HEK293 (cell line): ENCODE measurements at regions not wholly inside any gene's neighbourhood (a gene's known extent, or its start where the extent isn't known, plus 50 kb on each side); places are given as distances from the start of the nearest gene placed in this dataset.
A peak's percentile ranks its signal among the peaks of the same experiment; 100 is the strongest.

Experiments
- CTCF ChIA-PET: fragments of 350-600 bp; formaldehyde crosslinking; extraction: SDS; loops from one replicate; lab custom pipeline; 2021; ENCODE audit warnings: antibody characterized with exemption; lab: Yijun Ruan, JAX
- POLR2A ChIA-PET: fragments of 300-600 bp; formaldehyde crosslinking; extraction: SDS; loops from one replicate; lab custom pipeline; 2020; ENCODE audit warnings: antibody characterized with exemption, inconsistent platforms; lab: Yijun Ruan, JAX
- H3K27ac ChIP-seq: fragments of 200-500 bp; sonication (Bioruptor generic); 2 replicates; pipeline ENCODE4 v1.5.1; 2014; ENCODE audit warnings: low read depth, low read length, control low read depth, inconsistent platforms; ENCODE audit errors: extremely low read depth
- H3K36me3 ChIP-seq, 2 experiments: fragments of 200-500 bp in 1 of 2; sonication (Bioruptor generic) in 1 of 2; 1 replicate in 1 of 2; 2 replicates in 1 of 2; pipeline ENCODE4 v1.5.1; 2014 to 2017; ENCODE audit warnings: inconsistent platforms in 2 of 2, low read length in 2 of 2; ENCODE audit not compliant: control insufficient read depth in 2 of 2, insufficient read depth in 1 of 2
- H3K4me1 ChIP-seq: fragments of 200-500 bp; sonication (Bioruptor generic); 2 replicates; pipeline ENCODE4 v1.5.1; 2014; ENCODE audit warnings: mild to moderate bottlenecking, low read length, inconsistent platforms; ENCODE audit not compliant: control insufficient read depth, insufficient read depth
- H3K4me3 ChIP-seq: 2 replicates; pipeline ENCODE4 v1.5.1; 2011; ENCODE audit warnings: low read depth, mild to moderate bottlenecking, control low read depth, low read length, moderate library complexity
- H3K9me3 ChIP-seq: fragments of 200-500 bp; sonication (Bioruptor generic); 2 replicates; pipeline ENCODE4 v1.5.1; 2014; ENCODE audit warnings: low read depth, low read length, inconsistent platforms; ENCODE audit not compliant: control insufficient read depth, insufficient read depth
- ELK4 ChIP-seq: IDR thresholded peaks from 2 replicates; pipeline ENCODE4 v1.6.1; 2011; ENCODE audit warnings: mild to moderate bottlenecking, low read depth, low read length, borderline replicate concordance
- PBX3 ChIP-seq: sonication (generic); formaldehyde crosslinking; IDR thresholded peaks from 2 replicates; pipeline ENCODE4 v1.8.1; 2022; ENCODE audit warnings: mild to moderate bottlenecking, moderate library complexity, missing genetic modification reagents
- PRDM2 ChIP-seq: fragments of 450-650 bp; formaldehyde crosslinking; IDR thresholded peaks from 2 replicates; pipeline ENCODE4 v1.5.1; 2016; ENCODE audit warnings: missing biosample characterization, missing genetic modification characterization, borderline replicate concordance
- RBAK ChIP-seq: fragments of 450-650 bp; formaldehyde crosslinking; IDR thresholded peaks from 2 replicates; pipeline ENCODE4 v1.5.1; 2016; ENCODE audit warnings: missing biosample characterization, missing genetic modification characterization
- ZFHX2 ChIP-seq: fragments of 450-650 bp; formaldehyde crosslinking; conservative IDR thresholded peaks from 2 replicates; pipeline ENCODE4 v1.5.1; 2016; ENCODE audit warnings: missing biosample characterization, missing genetic modification characterization
- ZNF10 ChIP-seq: fragments of 450-650 bp; formaldehyde crosslinking; IDR thresholded peaks from 2 replicates; pipeline ENCODE4 v1.5.1; 2017; ENCODE audit warnings: missing biosample characterization, missing genetic modification characterization
- ZNF280D ChIP-seq: fragments of 450-650 bp; formaldehyde crosslinking; IDR thresholded peaks from 2 replicates; pipeline ENCODE4 v1.5.1; 2016; ENCODE audit warnings: missing biosample characterization, missing genetic modification characterization
- ZNF518A ChIP-seq: fragments of 450-650 bp; formaldehyde crosslinking; conservative IDR thresholded peaks from 2 replicates; pipeline ENCODE4 v1.5.1; 2016; ENCODE audit warnings: low read depth, missing biosample characterization, missing genetic modification characterization
- ZNF585B ChIP-seq: fragments of 450-650 bp; formaldehyde crosslinking; IDR thresholded peaks from 2 replicates; pipeline ENCODE4 v1.5.1; 2016; ENCODE audit warnings: missing biosample characterization, missing genetic modification characterization

GRCh38 chr2:157182834-157183396 lies 74.6 kb upstream of the GALNT5 start:
- H3K36me3 ChIP-seq: no peaks in the 10 kb centered on the region
- no peaks in the 10 kb centered on the region for H3K9me3 ChIP-seq
- ChIA-PET CTCF (interaction anchor here (0.5 to 1.0 kb wide), 3 partner anchors 10 to 665 kb away, joined by 3 to 5 read pairs (median 4); no protein-coding TSS in a partner anchor), POLR2A (no interaction called here)
- TF ChIP-seq ELK4: 0 out of 2 replicates have a peak, but pooled peaks have one; percentile 16
- no peak for TF ChIP-seq ZNF10 (tag by site-specific recombination)
- no peak overlapping the region for H3K4me3 ChIP-seq
- no peaks in the 10 kb centered on the region for H3K4me1 ChIP-seq
- no peak overlapping the region for H3K27ac ChIP-seq

GRCh38 chr2:157184161-157184895 lies 73.2 kb upstream of the GALNT5 start:
- CTCF ChIA-PET: no interaction called here
- TF ChIP-seq ZNF585B: no peak
- TF ChIP-seq PRDM2 (tag by site-specific recombination): no peak
- TF ChIP-seq RBAK (tag by site-specific recombination): no peak
- TF ChIP-seq PBX3 (CRISPR knock-in tag): no peak
- no peak for TF ChIP-seq ZFHX2 (tag by site-specific recombination)
- no peak for TF ChIP-seq ZNF280D (tag by site-specific recombination)
- TF ChIP-seq ZNF518A (tag by site-specific recombination): no peak
- Histone ChIP-seq H3K9me3 (no peaks in the 10 kb centered on the region), H3K4me1 (no peaks in the 10 kb centered on the region), H3K36me3 (no peaks in the 10 kb centered on the region), H3K4me3 (no peak overlapping the region), H3K27ac (no peak overlapping the region)
- POLR2A ChIA-PET: interaction anchor here (0.7 kb wide), 1 partner anchor 291 kb away, joined by 7 read pairs; no protein-coding TSS in a partner anchor
